ENCODE measurements at regions not wholly inside any gene's neighbourhood (a gene's known extent, or its start where the extent isn't known, plus 50 kb on each side); places are given as distances from the start of the nearest gene placed in this dataset.

- H3K4me3 ChIP-seq (ENCODE audit: low read depth in 1 of 3, low read length in 3 of 3), result no peak overlapping the region
- no peaks in the 10 kb centered on the region for H3K4me1 ChIP-seq (ENCODE audit: control insufficient read depth in 3 of 3, insufficient read depth in 2 of 3, low read depth in 1 of 3, low read length in 2 of 3)
- DNase-seq, result no peak
- H3K27ac ChIP-seq (ENCODE audit: low read depth in 1 of 3, low read length in 2 of 3), result no peak overlapping the region
- no peaks in the 10 kb centered on the region for H3K27me3 ChIP-seq (ENCODE audit: control insufficient read depth in 3 of 3, insufficient read depth in 3 of 3, low read length in 3 of 3)
- H3K36me3 ChIP-seq (ENCODE audit: control insufficient read depth in 3 of 3, insufficient read depth in 2 of 3, low read depth in 1 of 3, low read length in 3 of 3), result no peaks in the 10 kb centered on the region
- H3K9me3 ChIP-seq (ENCODE audit: control insufficient read depth in 2 of 2, insufficient read depth in 1 of 2, low read depth in 1 of 2, low read length in 1 of 2), result no peaks in the 10 kb centered on the region
- no peak for FAIRE-seq
- 70 to 71% (median 71%) methylated on average over 5 of the region's 5 CpGs for WGBS, 3 donors
Observed at GRCh38 chr9:79387101-79387835, 184.5 kb upstream of the TLE4 start.

DNA sequence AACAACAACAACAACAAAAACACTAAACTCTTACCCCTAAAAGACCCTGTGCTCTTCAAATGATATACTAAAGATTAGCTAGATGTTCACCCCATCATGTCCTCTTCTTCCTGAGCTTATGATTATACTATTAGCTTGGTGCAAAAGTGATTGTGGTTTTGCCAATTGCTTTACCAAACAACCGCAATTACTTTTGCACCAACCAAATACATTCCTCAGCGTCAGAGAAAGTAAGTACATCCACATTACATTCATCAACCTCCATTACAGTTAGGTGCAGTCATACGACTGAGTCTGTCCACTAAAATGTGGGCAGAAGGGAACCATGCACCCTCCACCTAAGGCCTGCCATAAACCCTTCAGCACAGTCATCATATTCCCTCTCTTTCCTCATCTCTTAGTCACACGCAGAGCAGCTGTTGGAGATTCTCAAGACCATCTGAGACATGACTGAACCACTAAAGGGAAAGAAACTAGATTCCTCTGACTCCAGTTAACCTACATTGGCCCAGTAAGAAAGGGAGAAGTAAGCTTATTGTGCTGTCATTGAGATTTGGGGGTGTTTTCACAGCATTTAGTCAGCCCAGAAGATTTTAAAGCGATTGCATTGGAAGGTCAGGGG, 181.6 kb upstream of the TLE4 start:
- no peak overlapping the region for H3K27ac ChIP-seq (ENCODE audit: low read depth in 1 of 3, low read length in 2 of 3)
- no peak overlapping the region for H3K4me3 ChIP-seq (ENCODE audit: low read depth in 1 of 3, low read length in 3 of 3)
- WGBS, 3 donors, result 82 to 86% (median 83%) methylated on average over 5 of the region's 5 CpGs
- H3K36me3 ChIP-seq (ENCODE audit: control insufficient read depth in 3 of 3, insufficient read depth in 2 of 3, low read depth in 1 of 3, low read length in 3 of 3), result no peaks in the 10 kb centered on the region
- no peaks in the 10 kb centered on the region for H3K9me3 ChIP-seq (ENCODE audit: control insufficient read depth in 2 of 2, insufficient read depth in 1 of 2, low read depth in 1 of 2, low read length in 1 of 2)
- H3K27me3 ChIP-seq (ENCODE audit: control insufficient read depth in 3 of 3, insufficient read depth in 3 of 3, low read length in 3 of 3), result no peaks in the 10 kb centered on the region
- FAIRE-seq (no peak), DNase-seq (no peak)
- H3K4me1 ChIP-seq (ENCODE audit: control insufficient read depth in 3 of 3, insufficient read depth in 2 of 3, low read depth in 1 of 3, low read length in 2 of 3), result no peaks in the 10 kb centered on the region

GRCh38 chr9:79390781-79391770, 180.7 kb upstream of the TLE4 start:
- H3K27me3 ChIP-seq (ENCODE audit: control insufficient read depth in 3 of 3, insufficient read depth in 3 of 3, low read length in 3 of 3), result no peaks in the 10 kb centered on the region
- no peak for FAIRE-seq
- no peaks in the 10 kb centered on the region for H3K36me3 ChIP-seq (ENCODE audit: control insufficient read depth in 3 of 3, insufficient read depth in 2 of 3, low read depth in 1 of 3, low read length in 3 of 3)
- 90 to 92% (median 91%) methylated on average over 28 of the region's 28 CpGs for whole genome bisulfite sequencing, 3 donors
- H3K9me3 ChIP-seq (ENCODE audit: control insufficient read depth in 2 of 2, insufficient read depth in 1 of 2, low read depth in 1 of 2, low read length in 1 of 2), result no peaks in the 10 kb centered on the region
- H3K4me3 ChIP-seq (ENCODE audit: low read depth in 1 of 3, low read length in 3 of 3), result no peak overlapping the region
- DNase-seq, result no peak
- no peak overlapping the region for H3K27ac ChIP-seq (ENCODE audit: low read depth in 1 of 3, low read length in 2 of 3)
- H3K4me1 ChIP-seq (ENCODE audit: control insufficient read depth in 3 of 3, insufficient read depth in 2 of 3, low read depth in 1 of 3, low read length in 2 of 3), result no peaks in the 10 kb centered on the region

DNA sequence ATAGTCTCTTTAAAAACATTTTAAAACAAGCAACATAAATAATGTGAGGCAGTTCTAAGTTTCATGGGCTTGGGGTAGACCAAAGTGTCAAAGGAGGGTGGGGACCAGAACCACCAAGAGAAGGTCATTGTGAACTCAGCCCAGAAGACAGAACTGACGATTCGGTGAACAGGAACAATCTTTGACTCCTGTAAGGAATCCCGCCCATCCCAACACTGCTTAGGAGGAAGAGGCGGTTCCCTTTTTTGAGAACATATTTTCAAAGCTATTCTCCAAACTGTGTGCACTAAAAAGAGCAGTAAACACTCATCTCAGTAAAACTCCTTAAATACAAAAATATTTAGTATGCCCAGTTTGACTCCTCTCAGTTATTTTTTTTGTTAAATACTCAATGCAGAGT, 176.5 kb upstream of the TLE4 start:
- no peak for FAIRE-seq

DNA sequence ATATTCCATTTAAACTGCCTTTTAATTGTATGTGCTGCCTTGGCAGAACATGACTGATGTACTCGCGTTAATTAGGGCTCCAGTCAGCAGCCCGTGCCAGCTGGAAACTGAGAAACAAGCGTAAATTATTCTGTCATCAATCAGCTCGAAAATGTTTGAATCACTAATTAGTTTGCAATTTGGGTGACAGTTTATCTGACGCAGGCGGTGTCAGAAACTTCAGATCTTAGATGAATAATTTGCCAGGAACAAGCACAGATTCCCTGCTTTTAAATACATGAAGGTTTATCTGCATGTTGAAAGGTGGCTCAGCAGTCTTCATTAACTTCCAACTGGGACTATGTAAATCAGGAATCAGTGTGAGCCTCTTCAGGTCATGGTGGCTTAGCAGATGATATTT, 176.0 kb upstream of the TLE4 start:
- no peaks in the 10 kb centered on the region for H3K27me3 ChIP-seq (ENCODE audit: control insufficient read depth in 3 of 3, insufficient read depth in 3 of 3, low read length in 3 of 3)
- no peak overlapping the region for H3K27ac ChIP-seq (ENCODE audit: low read depth in 1 of 3, low read length in 2 of 3)
- no peaks in the 10 kb centered on the region for H3K9me3 ChIP-seq (ENCODE audit: control insufficient read depth in 2 of 2, insufficient read depth in 1 of 2, low read depth in 1 of 2, low read length in 1 of 2)
- no peak overlapping the region for H3K4me3 ChIP-seq (ENCODE audit: low read depth in 1 of 3, low read length in 3 of 3)
- H3K4me1 ChIP-seq (ENCODE audit: control insufficient read depth in 3 of 3, insufficient read depth in 2 of 3, low read depth in 1 of 3, low read length in 2 of 3), result no peaks in the 10 kb centered on the region
- DNase-seq, result no peak
- 55 to 58% (median 57%) methylated on average over 7 of the region's 7 CpGs for WGBS, 3 donors
- H3K36me3 ChIP-seq (ENCODE audit: control insufficient read depth in 3 of 3, insufficient read depth in 2 of 3, low read depth in 1 of 3, low read length in 3 of 3), result no peaks in the 10 kb centered on the region
- no peak for FAIRE-seq

More for the DNA sequence above, 176.5 kb upstream of the TLE4 start:
- H3K27ac ChIP-seq (ENCODE audit: low read depth in 1 of 3, low read length in 2 of 3), result no peak overlapping the region
- H3K4me1 ChIP-seq (ENCODE audit: control insufficient read depth in 3 of 3, insufficient read depth in 2 of 3, low read depth in 1 of 3, low read length in 2 of 3), result no peaks in the 10 kb centered on the region
- H3K9me3 ChIP-seq (ENCODE audit: control insufficient read depth in 2 of 2, insufficient read depth in 1 of 2, low read depth in 1 of 2, low read length in 1 of 2), result no peaks in the 10 kb centered on the region
- WGBS, 3 donors, result 77 to 81% (median 77%) methylated on average over 4 of the region's 4 CpGs
- H3K36me3 ChIP-seq (ENCODE audit: control insufficient read depth in 3 of 3, insufficient read depth in 2 of 3, low read depth in 1 of 3, low read length in 3 of 3), result no peaks in the 10 kb centered on the region
- no peaks in the 10 kb centered on the region for H3K27me3 ChIP-seq (ENCODE audit: control insufficient read depth in 3 of 3, insufficient read depth in 3 of 3, low read length in 3 of 3)
- no peak overlapping the region for H3K4me3 ChIP-seq (ENCODE audit: low read depth in 1 of 3, low read length in 3 of 3)
- DNase-seq, result no peak

- no peak for FAIRE-seq
- H3K9me3 ChIP-seq (ENCODE audit: control insufficient read depth in 2 of 2, insufficient read depth in 1 of 2, low read depth in 1 of 2, low read length in 1 of 2), result no peaks in the 10 kb centered on the region
- 30 to 67% (median 52%) methylated on average over 4 of the region's 4 CpGs for WGBS, 3 donors
- H3K27me3 ChIP-seq (ENCODE audit: control insufficient read depth in 3 of 3, insufficient read depth in 3 of 3, low read length in 3 of 3), result no peaks in the 10 kb centered on the region
- H3K36me3 ChIP-seq (ENCODE audit: control insufficient read depth in 3 of 3, insufficient read depth in 2 of 3, low read depth in 1 of 3, low read length in 3 of 3), result no peaks in the 10 kb centered on the region
- H3K4me3 ChIP-seq (ENCODE audit: low read depth in 1 of 3, low read length in 3 of 3), result no peak overlapping the region
- no peak overlapping the region for H3K27ac ChIP-seq (ENCODE audit: low read depth in 1 of 3, low read length in 2 of 3)
- DNase-seq, result no peak
- no peaks in the 10 kb centered on the region for H3K4me1 ChIP-seq (ENCODE audit: control insufficient read depth in 3 of 3, insufficient read depth in 2 of 3, low read depth in 1 of 3, low read length in 2 of 3)
Observed at GRCh38 chr9:79396168-79396567, 175.6 kb upstream of the TLE4 start.

GRCh38 chr9:79403495-79403894, 168.3 kb upstream of the TLE4 start:
- no peaks in the 10 kb centered on the region for H3K36me3 ChIP-seq (ENCODE audit: control insufficient read depth in 3 of 3, insufficient read depth in 2 of 3, low read depth in 1 of 3, low read length in 3 of 3)
- 97 to 100% (median 97%) methylated on average over 2 of the region's 2 CpGs for WGBS, 3 donors
- no peak overlapping the region for H3K4me3 ChIP-seq (ENCODE audit: low read depth in 1 of 3, low read length in 3 of 3)
- FAIRE-seq (no peak), DNase-seq (no peak)
- H3K4me1 ChIP-seq (ENCODE audit: control insufficient read depth in 3 of 3, insufficient read depth in 2 of 3, low read depth in 1 of 3, low read length in 2 of 3), result no peaks in the 10 kb centered on the region
- no peak overlapping the region for H3K27ac ChIP-seq (ENCODE audit: low read depth in 1 of 3, low read length in 2 of 3)
- no peaks in the 10 kb centered on the region for H3K9me3 ChIP-seq (ENCODE audit: control insufficient read depth in 2 of 2, insufficient read depth in 1 of 2, low read depth in 1 of 2, low read length in 1 of 2)
- no peaks in the 10 kb centered on the region for H3K27me3 ChIP-seq (ENCODE audit: control insufficient read depth in 3 of 3, insufficient read depth in 3 of 3, low read length in 3 of 3)

DNA sequence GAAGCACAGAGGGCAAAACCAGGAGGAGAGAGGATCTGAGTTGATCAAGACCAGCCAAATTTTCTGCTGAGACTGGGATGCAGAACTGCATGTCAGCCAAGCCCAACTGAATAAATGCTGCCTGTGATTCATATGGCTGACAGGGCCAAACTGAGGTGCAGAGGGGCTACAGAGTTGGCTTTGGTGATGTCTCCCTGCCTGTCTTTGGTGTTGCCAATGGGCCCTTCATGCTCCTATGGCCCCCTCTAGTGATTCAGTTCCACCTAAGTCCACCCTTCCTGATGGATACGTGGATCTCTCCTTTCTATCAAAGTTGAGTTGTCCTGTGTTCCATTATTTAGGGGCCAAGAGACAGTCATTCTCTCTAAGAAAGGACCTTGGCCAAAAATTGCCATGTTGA, 163.6 kb upstream of the TLE4 start:
- FAIRE-seq, result no peak

More for the DNA sequence above, 163.6 kb upstream of the TLE4 start:
- H3K36me3 ChIP-seq (ENCODE audit: control insufficient read depth in 3 of 3, insufficient read depth in 2 of 3, low read depth in 1 of 3, low read length in 3 of 3), result no peaks in the 10 kb centered on the region
- DNase-seq, result no peak
- WGBS, 3 donors, result 21 to 69% (median 58%) methylated on average over 1 of the region's 1 CpG
- no peak overlapping the region for H3K4me3 ChIP-seq (ENCODE audit: low read depth in 1 of 3, low read length in 3 of 3)
- no peak overlapping the region for H3K27ac ChIP-seq (ENCODE audit: low read depth in 1 of 3, low read length in 2 of 3)
- H3K9me3 ChIP-seq (ENCODE audit: control insufficient read depth in 2 of 2, insufficient read depth in 1 of 2, low read depth in 1 of 2, low read length in 1 of 2), result no peaks in the 10 kb centered on the region
- H3K27me3 ChIP-seq (ENCODE audit: control insufficient read depth in 3 of 3, insufficient read depth in 3 of 3, low read length in 3 of 3), result no peaks in the 10 kb centered on the region
- no peaks in the 10 kb centered on the region for H3K4me1 ChIP-seq (ENCODE audit: control insufficient read depth in 3 of 3, insufficient read depth in 2 of 3, low read depth in 1 of 3, low read length in 2 of 3)

Measured in small intestine (tissue), 7 donors.